ENCODE measurements at regions not wholly inside any gene's neighbourhood (a gene's known extent, or its start where the extent isn't known, plus 50 kb on each side); places are given as distances from the start of the nearest gene placed in this dataset.

DNA sequence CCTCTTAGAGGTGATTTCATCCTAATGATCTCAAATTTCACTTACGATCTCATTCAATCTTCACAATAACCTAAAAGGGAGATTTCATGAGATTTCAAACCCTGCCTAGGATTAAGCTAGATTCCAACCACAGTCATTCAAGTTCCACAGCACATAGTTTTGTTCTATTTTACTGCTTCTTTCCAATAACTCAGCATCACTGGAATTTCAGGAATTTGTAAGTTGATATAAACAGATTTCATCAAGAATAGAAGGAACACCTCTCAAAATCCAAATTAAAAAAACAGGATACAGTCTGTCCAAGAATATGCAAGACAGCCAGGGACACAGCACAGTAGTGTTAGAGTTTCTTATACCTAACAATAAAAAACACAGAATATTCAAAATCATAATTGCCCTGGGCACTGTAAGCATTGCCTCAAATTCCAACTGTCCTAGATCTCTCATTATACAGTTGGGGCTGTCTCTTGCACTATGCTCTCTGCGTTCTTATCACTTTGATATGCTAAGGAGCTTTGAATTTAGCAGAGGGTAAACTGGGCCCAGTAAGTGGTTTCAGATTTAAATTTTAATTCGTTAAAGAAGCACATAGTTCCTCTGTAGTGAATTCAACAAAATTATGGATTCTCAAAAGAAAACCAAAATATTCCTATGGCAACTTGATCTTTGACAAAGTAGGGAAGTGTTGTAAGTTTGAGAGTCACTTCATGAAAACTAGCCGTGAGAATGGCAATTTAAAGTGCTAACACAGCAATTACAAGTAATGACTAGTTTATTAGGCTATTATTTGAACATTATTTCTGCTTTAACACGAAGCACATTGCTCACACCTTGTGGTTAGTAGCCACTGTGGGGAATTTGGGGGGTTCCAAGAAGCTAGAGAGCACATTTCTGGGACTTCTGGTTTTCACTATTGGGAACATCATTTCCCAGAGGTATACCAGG lies 478.6 kb upstream of the C9orf72 start (continued):
- no peak for TF ChIP-seq SIX5 (IDR thresholded peaks at IDR 0.05; ENCODE audit: low read depth, low read length)
- TF ChIP-seq SP2 (IDR thresholded peaks at IDR 0.05; ENCODE audit: low read length), result no peak
- no peak for TF ChIP-seq CTBP2 (IDR thresholded peaks at IDR 0.05; ENCODE audit: borderline replicate concordance, insufficient read depth, insufficient read length, low read length)
- TF ChIP-seq BRCA1 (IDR thresholded peaks at IDR 0.05; ENCODE audit: low read depth, low read length), result no peak
- TF ChIP-seq NANOG (IDR thresholded peaks at IDR 0.05; ENCODE audit: insufficient read depth, low read depth, low read length, poor library complexity, severe bottlenecking), result no peak
- TF ChIP-seq GTF2F1 (IDR thresholded peaks at IDR 0.05; ENCODE audit: borderline replicate concordance, low read depth, low read length), result no peak
- no peak for TF ChIP-seq KDM1A (IDR thresholded peaks at IDR 0.05; ENCODE audit: borderline replicate concordance, low read length)
